ENCODE measurements at regions not wholly inside any gene's neighbourhood (a gene's known extent, or its start where the extent isn't known, plus 50 kb on each side); places are given as distances from the start of the nearest gene placed in this dataset.
"Not testable (repeated sequence)": the region's sequence is repeated elsewhere in the genome, so short reads cannot be mapped to it uniquely, and the experiment has no call there.

DNA sequence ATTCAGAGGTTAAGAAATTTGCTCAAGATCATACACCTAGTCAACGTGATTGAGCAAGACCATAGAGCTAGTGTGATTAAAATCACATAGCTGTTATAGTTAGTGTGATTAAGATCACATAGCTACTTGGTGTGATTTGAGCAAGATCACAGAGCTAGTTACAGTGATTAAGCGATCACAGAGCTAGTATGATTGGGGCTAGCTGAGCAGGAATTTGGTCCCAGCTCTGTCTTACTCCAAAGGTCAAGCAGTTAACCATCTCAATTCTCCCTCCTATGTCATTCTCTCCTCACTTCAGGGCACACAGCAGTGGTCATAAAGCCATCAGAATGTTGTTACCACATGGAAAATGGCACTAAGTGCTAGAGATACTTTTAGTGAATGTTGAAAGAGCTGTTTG, 158.2 kb downstream of the SPTSSA start:
- no peak for DNase-seq
- intact Hi-C loops (cut with DNase I), result no loop called here

DNA sequence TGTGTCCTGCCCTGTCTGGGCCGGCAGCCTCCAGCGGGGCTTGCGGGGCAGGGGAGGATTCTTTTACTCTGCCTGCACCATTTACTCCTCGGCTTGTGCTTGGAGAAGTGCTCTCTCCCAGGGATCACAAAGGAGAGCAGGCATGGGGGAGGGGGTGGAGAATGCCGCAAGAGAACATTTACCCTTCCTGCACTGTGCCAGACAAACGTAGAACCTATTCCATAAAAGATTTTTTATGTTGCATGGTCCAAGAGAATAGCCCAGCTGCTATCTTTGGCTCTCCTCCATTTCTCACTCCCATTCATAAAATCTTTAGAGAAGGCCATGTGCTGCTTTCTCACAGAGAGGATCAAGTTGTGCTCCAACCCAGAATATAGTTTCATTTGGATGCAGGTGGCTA, 159.4 kb downstream of the SPTSSA start:
- intact Hi-C loops (cut with DNase I), result no loop called here

DNA sequence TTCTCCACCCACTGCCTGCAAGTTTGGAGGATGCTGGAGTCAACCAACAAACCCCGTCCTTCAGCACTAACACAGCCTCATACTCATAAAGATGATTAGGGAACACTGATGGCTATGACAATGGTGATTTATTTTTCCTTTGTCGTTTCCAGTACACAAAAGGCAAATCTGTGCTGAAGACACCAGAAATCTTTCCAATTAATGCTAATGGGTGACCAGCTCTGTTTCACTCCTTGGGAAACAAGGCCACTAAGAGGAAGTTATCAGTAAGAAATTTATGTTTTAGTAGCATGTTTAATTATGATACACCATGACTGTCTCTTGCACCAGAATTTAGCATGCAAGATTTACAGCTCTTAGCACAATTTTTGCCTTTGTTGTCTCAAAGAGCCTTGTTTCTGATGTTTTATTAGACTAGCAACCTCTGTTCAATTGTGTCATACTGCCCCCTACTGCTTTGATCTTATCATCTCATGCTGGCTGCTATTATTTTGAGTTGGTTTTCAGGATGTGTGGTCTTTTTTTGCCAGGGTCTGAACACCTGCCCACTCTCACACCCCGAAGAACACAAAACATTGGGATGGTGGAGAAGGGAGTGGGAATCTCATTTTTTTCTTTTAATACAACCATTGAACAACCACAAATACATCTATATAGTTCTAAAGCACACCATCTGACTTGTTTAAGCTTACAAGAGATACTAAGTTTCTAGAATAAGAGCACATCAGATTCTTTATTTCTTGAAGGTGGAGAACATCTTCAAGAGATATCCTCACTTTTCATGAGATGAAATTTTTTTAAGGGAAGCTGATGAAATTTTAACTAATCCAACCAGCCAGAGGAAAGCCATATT, 160.9 kb downstream of the SPTSSA start:
- peak in 1 of 10 donors; percentile 14 for DNase-seq
- intact Hi-C loops (cut with DNase I), result no loop called here

More for the DNA sequence above, 159.4 kb downstream of the SPTSSA start:
- DNase-seq, result peak in 4 of 10 donors; percentile 9 to 16 (median 12)

DNA sequence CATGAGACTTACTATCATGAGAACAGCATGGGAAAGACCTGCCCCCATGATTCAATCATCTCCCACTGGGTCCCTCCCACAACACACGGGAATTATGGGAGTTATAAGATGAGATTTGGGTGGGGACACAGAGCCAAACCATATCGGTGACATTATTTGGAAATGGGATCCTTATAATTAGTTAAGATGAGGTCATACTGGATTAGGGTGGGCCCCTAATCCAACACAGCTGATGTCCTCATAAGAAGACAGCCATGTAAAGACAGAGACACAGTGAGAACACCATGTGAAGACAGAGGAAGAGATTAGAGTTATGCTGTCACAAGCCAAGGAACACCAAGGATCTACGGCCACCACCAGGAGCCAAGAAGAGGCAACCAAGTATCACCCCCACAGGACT, 161.7 kb downstream of the SPTSSA start:
- DNase-seq, result no peak
- intact Hi-C loops (cut with DNase I), result no loop called here

DNA sequence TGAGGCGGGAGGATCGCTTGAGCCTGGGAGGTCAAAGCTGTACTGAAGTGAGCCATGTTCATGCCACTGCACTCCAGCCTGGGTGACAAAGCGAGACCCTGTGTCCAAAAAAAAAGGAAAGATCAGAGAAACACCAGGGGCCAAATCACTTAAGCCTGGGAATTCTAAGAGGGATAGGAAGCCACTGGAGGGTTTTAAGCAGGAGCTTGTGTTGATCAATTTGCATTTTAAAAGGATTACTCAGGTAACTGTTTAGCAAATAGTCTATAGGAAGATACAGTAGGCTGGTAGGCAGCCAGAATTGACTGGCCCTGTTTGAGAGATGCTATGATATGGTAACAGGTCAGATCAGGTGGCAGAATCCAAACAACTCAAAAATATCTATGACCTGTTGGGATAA, 162.7 kb downstream of the SPTSSA start:
- intact Hi-C loops (cut with DNase I), result no loop called here
- no peak for DNase-seq

DNA sequence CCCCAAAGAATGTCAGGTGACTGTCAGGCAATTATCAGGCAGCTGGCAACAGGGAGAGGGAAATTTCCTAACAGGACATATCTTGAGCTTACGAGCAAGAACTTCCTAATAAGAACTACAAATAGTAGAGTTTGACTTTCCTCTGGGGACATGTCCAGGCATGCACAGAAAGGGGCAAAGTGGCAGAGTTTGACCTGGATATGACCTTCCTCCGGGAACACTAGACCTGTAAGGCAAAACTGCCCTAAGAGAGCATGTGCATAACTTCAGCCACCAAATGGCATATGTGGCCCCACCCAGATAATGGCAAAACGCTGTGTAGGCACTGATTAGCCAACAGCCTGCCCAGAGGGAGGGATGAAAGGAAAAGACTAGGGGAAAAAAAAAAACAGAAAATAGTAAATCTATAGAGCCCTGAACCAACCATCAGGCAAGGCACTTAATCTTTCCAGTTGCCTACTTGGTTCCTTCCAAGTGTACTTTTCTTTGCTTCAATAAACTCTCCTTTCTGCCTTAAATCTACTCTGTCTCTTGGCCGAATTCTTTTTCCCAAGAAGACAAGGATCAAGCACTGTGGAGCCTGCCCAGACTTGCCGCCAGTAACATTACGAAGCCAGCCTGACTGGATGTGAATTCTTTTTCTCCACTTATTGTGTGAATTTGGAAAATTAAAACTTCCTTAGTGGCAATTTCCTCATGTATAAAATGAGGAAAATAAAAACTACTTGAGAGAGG, 164.1 kb downstream of the SPTSSA start:
- no peak for DNase-seq
- intact Hi-C loops (cut with DNase I), result no loop called here

DNA sequence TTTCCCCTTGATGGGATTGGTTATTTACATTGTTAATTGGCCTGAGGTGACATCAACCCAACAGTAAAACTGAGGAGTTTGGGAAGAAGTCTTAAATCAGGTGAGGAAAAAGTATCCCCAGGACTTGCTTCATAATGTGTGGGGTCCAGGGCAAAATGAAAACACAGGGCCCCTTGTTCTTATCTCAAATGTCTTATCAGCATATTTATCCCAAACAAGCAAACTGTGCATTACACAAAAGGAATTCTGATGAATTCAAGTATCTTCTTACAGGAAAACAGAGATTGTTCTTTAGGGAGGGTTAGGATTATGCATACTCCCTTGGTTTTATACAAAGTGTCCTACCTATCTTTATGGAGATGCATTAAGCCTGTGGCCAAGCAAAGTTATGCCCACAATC, 178.4 kb downstream of the SPTSSA start:
- no peak for DNase-seq

DNA sequence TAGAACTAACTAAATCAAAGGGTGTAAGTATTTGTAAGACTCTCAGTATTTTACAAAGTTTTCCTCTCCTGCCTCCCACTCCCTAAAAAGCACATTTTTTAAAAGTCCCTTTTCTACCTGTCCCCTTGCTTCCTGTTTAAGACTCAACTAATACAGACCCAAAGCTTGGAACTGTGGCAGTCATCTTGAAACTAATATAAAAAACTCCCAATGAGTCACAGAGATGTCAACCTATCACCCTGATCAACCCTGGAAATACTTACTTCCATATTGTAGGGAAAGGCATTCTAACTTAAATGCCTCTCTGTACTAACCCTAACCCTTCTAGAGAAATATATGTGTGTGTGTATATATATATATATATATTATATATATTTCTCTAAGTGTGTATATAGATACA, 184.8 kb downstream of the SPTSSA start:
- intact Hi-C loops (cut with DNase I), result no loop called here
- DNase-seq, result no peak

More for the DNA sequence above, 178.4 kb downstream of the SPTSSA start:
- intact Hi-C loops (cut with DNase I), result no loop called here

DNA sequence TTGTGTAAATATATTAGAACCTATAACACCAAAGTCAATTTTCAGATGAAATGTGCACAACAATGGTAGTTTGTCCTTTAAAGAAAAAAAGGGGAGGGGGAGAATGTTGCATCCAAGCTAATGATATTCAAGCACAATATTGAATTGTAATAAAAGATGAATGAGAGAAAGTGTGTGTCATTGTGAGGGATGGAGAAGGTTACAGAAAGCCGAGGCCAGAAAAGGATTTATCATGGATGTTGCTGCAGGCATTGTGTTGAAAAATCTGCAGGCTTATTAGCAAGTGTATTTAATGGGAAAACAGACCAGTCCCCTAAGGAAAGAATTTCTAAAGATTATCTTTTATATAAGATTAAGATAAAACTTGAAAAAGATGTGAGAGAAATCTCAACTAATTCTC, 186.5 kb downstream of the SPTSSA start:
- intact Hi-C loops (cut with DNase I), result no loop called here
- no peak for DNase-seq

DNA sequence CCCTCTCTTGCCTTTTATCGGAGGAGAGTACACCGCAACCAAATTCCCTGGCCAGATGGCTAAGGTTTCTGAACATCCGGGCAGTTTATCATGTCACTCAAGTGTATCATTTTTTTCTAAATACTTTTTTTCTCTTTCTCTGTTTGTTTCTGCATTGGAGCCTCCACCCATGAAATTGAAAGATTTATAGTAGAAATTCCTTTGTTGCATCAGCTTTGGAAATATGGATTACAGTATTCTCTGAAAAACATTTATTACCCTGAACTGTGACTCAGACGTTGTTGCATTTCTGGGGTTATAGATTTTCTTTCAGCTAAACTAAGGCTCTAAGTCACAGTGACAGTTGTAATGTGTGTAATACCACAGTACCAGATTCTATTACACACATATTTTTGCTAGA, 187.0 kb downstream of the SPTSSA start:
- intact Hi-C loops (cut with DNase I), result no loop called here
- DNase-seq, result no peak

DNA sequence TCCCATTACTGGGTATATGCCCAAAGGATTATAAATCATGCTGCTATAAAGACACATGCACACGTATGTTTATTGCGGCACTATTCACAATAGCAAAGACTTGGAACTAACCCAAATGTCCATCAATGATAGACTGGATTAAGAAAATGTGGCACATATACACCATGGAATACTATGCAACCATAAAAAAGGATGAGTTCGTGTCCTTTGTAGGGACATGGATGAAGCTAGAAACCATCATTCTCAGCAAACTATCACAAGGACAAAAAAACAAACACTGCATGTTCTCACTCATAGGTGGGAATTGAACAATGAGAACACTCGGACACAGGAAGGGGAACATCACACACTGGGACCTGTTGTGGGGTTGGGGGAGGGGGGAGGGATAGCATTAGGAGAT, 188.3 kb downstream of the SPTSSA start:
- DNase-seq; intact Hi-C loops (cut with DNase I): not testable (repeated sequence)

DNA sequence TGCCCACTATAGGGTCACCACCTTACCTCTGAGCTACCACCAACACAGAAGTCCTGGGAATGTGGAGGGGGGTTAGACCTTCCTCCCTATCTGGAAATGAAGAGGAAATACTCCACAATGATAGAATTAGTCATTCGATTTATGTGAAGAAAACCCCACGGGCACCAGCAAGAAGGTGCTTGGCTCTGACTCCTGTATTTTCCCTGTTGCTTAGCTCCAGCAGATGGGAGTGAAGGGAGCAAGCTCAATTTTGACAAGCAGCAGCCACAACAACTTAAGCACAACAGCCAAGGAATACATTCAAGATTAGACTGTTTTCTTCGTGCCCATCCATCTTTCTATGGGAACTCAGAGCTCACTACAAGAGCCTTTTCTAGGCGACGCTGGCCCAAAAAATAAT, 191.7 kb downstream of the SPTSSA start:
- DNase-seq, result no peak
- intact Hi-C loops (cut with DNase I), result no loop called here

DNA sequence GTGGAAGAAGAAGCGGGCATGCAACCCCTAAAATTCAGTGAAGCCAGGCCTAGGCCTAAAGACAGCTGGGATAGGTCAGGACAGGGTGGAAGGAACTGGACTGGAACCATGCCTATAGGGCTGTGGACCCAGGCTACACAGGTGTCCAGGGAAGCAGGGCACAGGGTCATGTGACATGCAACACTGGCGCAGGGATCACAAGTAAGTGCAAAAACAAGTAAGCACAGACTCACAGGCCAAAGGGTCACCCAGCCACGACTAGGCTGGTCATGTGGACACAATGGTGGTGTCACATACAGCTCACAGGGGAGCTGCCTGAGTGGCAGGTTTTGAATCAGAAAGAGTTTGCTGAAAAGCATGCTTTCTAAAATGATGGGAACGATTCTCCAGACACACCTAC, 195.7 kb downstream of the SPTSSA start:
- intact Hi-C loops (cut with DNase I), result no loop called here
- DNase-seq, result peak in 1 of 10 donors; percentile 51

DNA sequence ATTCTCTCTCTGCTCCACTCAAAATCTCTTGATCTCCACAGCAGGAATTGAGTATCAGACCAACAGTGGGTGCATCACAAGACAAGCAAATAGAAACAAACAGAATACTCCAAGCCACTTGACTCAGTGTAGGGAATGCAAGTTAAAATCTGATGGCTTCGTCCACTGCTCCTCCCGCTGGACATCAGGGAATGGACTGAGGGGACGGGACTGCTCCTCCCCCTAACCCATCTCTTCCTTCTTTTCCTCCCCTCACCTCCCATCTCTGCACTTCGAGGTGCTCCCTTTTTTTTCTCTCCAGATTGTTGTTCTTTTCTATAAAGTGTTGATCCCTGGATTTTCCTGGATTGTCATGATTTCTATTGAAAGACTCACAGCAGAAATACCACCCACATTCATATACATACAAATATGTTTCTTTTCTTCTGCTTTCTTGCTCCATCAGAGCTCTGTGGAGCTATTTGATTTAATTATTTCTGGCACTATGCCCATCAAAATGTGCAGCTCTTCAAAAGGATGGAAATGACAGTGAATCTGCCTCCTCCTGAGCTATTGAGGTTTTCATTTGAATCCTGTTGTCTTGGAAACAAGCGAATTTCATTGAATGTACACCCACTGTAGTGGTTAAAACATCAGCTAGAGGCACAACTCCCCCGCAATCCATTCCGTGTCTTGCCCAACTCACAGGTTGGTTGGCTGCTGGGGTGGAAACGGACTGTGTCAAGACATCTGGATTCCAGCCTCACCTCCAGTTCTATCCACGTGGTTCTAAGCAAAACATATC, 199.7 kb downstream of the SPTSSA start:
- intact Hi-C loops (cut with DNase I), result no loop called here
- no peak for DNase-seq

DNA sequence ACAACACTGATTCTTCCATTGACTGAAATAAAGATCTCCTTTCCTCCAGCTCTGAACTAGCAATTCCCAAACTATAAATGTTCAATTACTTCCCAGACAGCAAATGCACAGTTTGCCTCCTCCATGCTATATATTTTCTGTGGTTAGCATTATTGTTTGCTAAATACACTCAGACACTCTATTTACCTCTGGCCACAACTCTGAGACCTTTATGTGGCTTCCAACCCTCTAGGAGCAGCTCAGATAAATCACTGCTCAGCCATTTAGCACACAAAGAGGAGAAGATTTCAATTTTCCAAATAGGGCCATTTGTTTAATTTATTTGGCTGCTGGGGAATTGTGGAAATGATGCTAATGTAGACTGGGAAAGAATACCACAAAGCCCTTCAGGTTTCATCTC, 202.0 kb downstream of the SPTSSA start:
- DNase-seq, result no peak
- intact Hi-C loops (cut with DNase I), result no loop called here

DNA sequence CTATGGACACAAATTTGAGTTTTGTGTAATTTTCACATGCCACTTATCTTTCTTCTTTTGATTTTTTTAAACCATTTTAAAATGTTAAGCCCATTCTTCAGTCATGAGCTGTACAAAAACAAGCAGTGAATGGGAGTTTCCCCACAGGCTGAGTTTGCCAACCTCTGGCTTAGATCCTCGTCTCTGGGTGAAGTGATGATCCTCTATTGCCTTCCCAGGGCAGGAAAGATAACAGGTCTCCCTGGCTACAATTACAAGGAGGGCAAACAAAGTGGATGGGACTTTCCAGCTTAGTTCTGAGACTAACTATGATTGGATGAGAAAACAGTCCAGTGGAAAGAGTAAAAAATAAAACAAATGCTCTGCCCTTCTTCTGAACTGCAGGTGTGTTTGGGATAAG, 203.7 kb downstream of the SPTSSA start:
- intact Hi-C loops (cut with DNase I), result loop anchor here (1.0 kb wide), 1 partner anchor 26 kb away; no protein-coding TSS in a partner anchor
- DNase-seq, result no peak

DNA sequence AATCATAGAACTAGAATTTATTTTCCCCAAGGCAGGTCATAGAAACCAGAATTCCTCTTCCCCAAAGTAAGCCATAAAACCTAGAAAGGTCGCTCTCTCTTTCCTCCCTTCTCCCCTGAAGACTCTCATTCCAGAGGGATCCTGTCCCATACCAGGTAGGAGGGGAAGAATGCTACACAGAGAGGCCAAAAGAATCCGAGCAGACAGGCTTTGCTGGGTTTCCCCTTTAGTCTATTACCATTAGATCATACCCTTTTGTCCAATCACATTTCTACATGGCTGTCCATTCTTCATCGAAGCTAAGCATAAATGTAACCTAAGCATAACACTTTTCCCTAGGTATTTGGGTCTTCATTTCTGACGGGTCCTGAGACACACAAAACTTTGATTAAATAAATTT, 204.5 kb downstream of the SPTSSA start:
- intact Hi-C loops (cut with DNase I), result no loop called here
- DNase-seq, result no peak

DNA sequence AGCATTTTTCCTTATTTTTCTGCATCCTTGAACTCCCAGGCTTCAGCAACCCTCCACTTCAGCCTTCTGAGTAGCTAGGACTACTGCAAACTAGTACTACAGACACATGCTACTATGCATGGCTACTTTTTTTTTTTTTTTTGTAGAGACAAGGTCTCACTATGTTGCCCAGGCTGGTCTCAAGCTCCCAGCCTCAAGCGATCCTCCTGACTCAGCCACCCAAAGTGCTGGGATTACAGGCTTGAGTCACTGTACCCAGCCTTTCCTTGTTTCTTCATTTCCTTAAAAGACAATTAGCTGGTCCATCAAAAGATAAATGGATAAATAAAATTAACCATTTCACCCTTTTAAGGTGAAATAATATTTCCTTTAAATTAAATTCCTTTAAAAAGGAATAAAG, 205.8 kb downstream of the SPTSSA start:
- intact Hi-C loops (cut with DNase I), result no loop called here
- no peak for DNase-seq

DNA sequence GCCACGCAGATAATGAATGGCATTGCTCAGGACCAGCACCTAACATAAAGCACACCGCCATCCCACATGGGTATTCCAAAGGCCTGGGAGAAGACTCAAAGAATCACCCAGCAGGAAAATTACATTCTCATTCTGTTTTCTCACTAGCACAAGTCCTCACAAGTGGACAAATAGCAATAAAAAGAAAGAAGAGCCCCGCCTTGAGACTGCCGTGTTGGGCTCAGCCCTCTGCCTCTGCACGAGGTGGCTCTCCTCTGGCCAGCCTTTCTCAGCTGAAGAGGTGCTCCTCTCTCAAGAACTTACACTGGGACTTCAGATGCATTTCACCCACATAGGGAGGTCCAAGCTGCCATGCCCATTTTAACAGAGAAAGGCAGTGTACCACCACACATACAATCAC, 207.5 kb downstream of the SPTSSA start:
- intact Hi-C loops (cut with DNase I), result no loop called here

DNA sequence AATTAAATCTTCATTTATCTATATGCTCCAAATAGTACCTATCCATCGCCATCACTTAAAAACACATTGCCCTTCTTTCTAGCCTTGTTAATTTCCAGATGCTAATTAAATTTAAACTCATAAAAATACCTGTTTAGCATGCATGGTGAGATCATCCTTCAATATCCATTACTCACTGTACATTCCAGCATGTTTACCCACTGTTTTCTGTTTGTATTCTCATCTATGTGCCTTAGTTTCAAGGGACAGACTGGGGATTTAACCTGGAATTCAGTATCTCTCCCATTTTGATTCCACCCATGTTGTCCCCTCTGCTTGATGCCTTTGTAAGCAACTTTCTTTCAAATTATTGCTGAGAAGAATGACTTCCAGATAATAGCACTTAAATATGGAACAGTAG, 208.0 kb downstream of the SPTSSA start:
- intact Hi-C loops (cut with DNase I), result no loop called here
- no peak for DNase-seq

More for the DNA sequence above, 207.5 kb downstream of the SPTSSA start:
- no peak for DNase-seq

DNA sequence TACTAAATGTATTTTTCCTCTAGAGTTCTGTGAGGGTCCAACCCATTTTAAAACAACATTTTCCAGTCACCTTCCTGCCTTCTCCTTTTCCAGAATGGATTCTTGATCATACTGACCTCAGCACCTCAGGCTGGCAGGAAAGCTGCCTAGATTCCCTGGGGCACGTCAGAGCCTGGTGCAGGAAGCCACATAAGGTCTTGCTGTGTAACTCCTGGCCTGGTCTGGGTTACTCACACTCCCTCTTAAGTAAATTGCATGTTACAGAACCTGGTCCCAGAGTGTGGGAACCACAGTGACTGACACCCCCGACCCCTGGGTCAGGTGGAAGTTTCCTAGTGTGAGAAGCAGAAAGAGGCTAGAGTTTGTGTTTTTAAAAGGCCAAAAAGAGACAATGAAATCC, 209.8 kb downstream of the SPTSSA start:
- intact Hi-C loops (cut with DNase I), result no loop called here
- DNase-seq, result no peak
